ENCODE measurements at regions not wholly inside any gene's neighbourhood (a gene's known extent, or its start where the extent isn't known, plus 50 kb on each side); places are given as distances from the start of the nearest gene placed in this dataset.
A peak's percentile ranks its signal among the peaks of the same experiment; 100 is the strongest.

- Histone ChIP-seq H3K4me3 (no peak overlapping the region), H3K27me3 (no peaks in the 10 kb centered on the region), H3K27ac (peak overlapping the region in 1 of 2 donors; percentile 36), H3K36me3 (no peaks in the 10 kb centered on the region), H3K9me3 (no peaks in the 10 kb centered on the region), H3K4me1 (no peaks in the 10 kb centered on the region)
- no peak for DNase-seq (ENCODE audit: low spot score)
- no peak for TF ChIP-seq CTCF (IDR thresholded peaks at IDR 0.05)
Observed at GRCh38 chr5:115723220-115723619, 93.2 kb downstream of the CDO1 start.

GRCh38 chr5:115720888-115721287 is 95.1 kb upstream of the TMED7 start:
- Histone ChIP-seq H3K27me3 (no peaks in the 10 kb centered on the region), H3K4me3 (no peak overlapping the region), H3K27ac (peak overlapping the region in 1 of 2 donors; percentile 22), H3K4me1 (no peaks in the 10 kb centered on the region), H3K9me3 (no peaks in the 10 kb centered on the region), H3K36me3 (no peaks in the 10 kb centered on the region)
- no peak for TF ChIP-seq CTCF (IDR thresholded peaks at IDR 0.05)
- no peak for DNase-seq (ENCODE audit: low spot score)

GRCh38 chr5:115718927-115719326 is 93.1 kb upstream of the TMED7 start:
- TF ChIP-seq CTCF (IDR thresholded peaks at IDR 0.05), result no peak
- Histone ChIP-seq H3K9me3 (no peaks in the 10 kb centered on the region), H3K27me3 (no peaks in the 10 kb centered on the region), H3K4me3 (no peak overlapping the region), H3K4me1 (no peaks in the 10 kb centered on the region), H3K27ac (peak overlapping the region in 1 of 2 donors; percentile 26), H3K36me3 (no peaks in the 10 kb centered on the region)
- DNase-seq (ENCODE audit: low spot score), result no peak

GRCh38 chr5:115713408-115713807 is 87.6 kb upstream of the TMED7 start:
- no peaks in the 10 kb centered on the region for H3K36me3 ChIP-seq
- H3K4me3 ChIP-seq, result no peak overlapping the region
- no peaks in the 10 kb centered on the region for H3K27me3 ChIP-seq
- DNase-seq (ENCODE audit: low spot score), result no peak
- no peaks in the 10 kb centered on the region for H3K4me1 ChIP-seq
- TF ChIP-seq CTCF (IDR thresholded peaks at IDR 0.05), result no peak
- no peak overlapping the region for H3K27ac ChIP-seq
- no peaks in the 10 kb centered on the region for H3K9me3 ChIP-seq

- TF ChIP-seq CTCF (IDR thresholded peaks at IDR 0.05), result no peak
- Histone ChIP-seq H3K9me3 (no peaks in the 10 kb centered on the region), H3K36me3 (no peaks in the 10 kb centered on the region), H3K4me1 (no peaks in the 10 kb centered on the region), H3K27ac (no peak overlapping the region), H3K27me3 (no peaks in the 10 kb centered on the region), H3K4me3 (no peak overlapping the region)
- no peak for DNase-seq (ENCODE audit: low spot score)
Observed at GRCh38 chr5:115709585-115709984, 83.7 kb upstream of the TMED7 start.

GRCh38 chr5:115708819-115709477 is 83.1 kb upstream of the TMED7 start:
- Histone ChIP-seq H3K4me1 (no peaks in the 10 kb centered on the region), H3K27ac (no peak overlapping the region), H3K36me3 (no peaks in the 10 kb centered on the region), H3K9me3 (no peaks in the 10 kb centered on the region), H3K27me3 (no peaks in the 10 kb centered on the region), H3K4me3 (no peak overlapping the region)
- DNase-seq (ENCODE audit: low spot score), result no peak
- TF ChIP-seq CTCF (IDR thresholded peaks at IDR 0.05), result no peak

All from right atrium auricular region (tissue), 2 donors.